HepG2 (cell line): ENCODE measurements at regions not wholly inside any gene's neighbourhood (a gene's known extent, or its start where the extent isn't known, plus 50 kb on each side); places are given as distances from the start of the nearest gene placed in this dataset.

Source experiments
- ATAC-seq: fragments of 200-7000 bp; cut with Tn5 transposase; 3 replicates; pipeline ENCODE4 v1.9.1; 2020; ENCODE audit warnings: mild to moderate bottlenecking, moderate library complexity
- BruUV-seq: library from RNA; stranded (reverse); fragments of 400-500 nt; replicated peaks from 2 replicates; lab custom pipeline; 2021; lab: Mats Ljungman, UMichigan
- CTCF ChIA-PET: fragments of 300-600 bp; formaldehyde crosslinking; extraction: SDS; loops from one replicate; lab custom pipeline; 2021; ENCODE audit warnings: low total read pairs, inconsistent platforms, low intra/inter-chr PET ratio; lab: Yijun Ruan, JAX
- POLR2A ChIA-PET: fragments of 350-600 bp; sonication (Branson Sonifier 250); formaldehyde crosslinking; loops from one replicate; lab custom pipeline; 2020; ENCODE audit warnings: antibody characterized with exemption, inconsistent platforms; lab: Yijun Ruan, JAX
- DNase-seq: peaks from one replicate; pipeline ENCODE4 v3.0.0-alpha.2; 2015; ENCODE audit warnings: low spot score
- FAIRE-seq: peaks from 3 replicates; lab custom pipeline; 2011; peaks lifted over from hg19 to GRCh38; lab: Jason Lieb, UNC
- H2AFZ ChIP-seq: one replicate; pipeline ENCODE4 v1.6.1; 2011; ENCODE audit warnings: low read length, inconsistent platforms
- H3K27ac ChIP-seq: fragments of 300-600 bp; 3 replicates; pipeline ENCODE4 v1.8.0; 2011; ENCODE audit warnings: mixed run types, mild to moderate bottlenecking, mixed read lengths, low read length, inconsistent platforms; ENCODE audit not compliant: insufficient read depth; ENCODE audit errors: extremely low read length
- H3K27me3 ChIP-seq, 2 experiments: fragments of 200-600 bp in 1 of 2; 2 replicates in 1 of 2; 3 replicates in 1 of 2; pipeline versions ENCODE4 v1.6.0 to v1.8.0; 2011; ENCODE audit warnings: low read length in 2 of 2, mild to moderate bottlenecking in 2 of 2, moderate library complexity in 2 of 2, inconsistent platforms in 1 of 2; ENCODE audit not compliant: insufficient read depth in 2 of 2, control insufficient read depth in 1 of 2
- H3K36me3 ChIP-seq, 2 experiments: fragments of 200-600 bp in 1 of 2; replicated peaks in 1 of 2; 2 replicates in 1 of 2; 3 replicates in 1 of 2; pipeline versions ENCODE4 v1.5.1 to v1.8.0; 2011; ENCODE audit warnings: low read length in 2 of 2, inconsistent platforms in 1 of 2; ENCODE audit not compliant: insufficient read depth in 2 of 2, control insufficient read depth in 1 of 2
- H3K4me1 ChIP-seq: 2 replicates; pipeline ENCODE4 v1.5.1; 2012; ENCODE audit warnings: low read length, inconsistent platforms; ENCODE audit not compliant: insufficient read depth
- H3K4me2 ChIP-seq: 2 replicates; pipeline ENCODE4 v1.6.0; 2011; ENCODE audit warnings: low read depth, low read length, inconsistent platforms
- H3K4me3 ChIP-seq, 3 experiments: fragments of 200-600 bp in 1 of 3; sonication (generic), shearing (Covaris generic) in 1 of 3; replicated peaks in 1 of 3; 2 replicates each; pipeline ENCODE4 v1.5.1; 2011 to 2016; ENCODE audit warnings: low read length in 3 of 3, inconsistent platforms in 2 of 3, low read depth in 2 of 3, mild to moderate bottlenecking in 2 of 3, control low read depth in 1 of 3, mixed read lengths in 1 of 3; ENCODE audit not compliant: insufficient read depth in 1 of 3
- H3K79me2 ChIP-seq: one replicate; pipeline ENCODE4 v1.6.1; 2011; ENCODE audit warnings: low read length, inconsistent platforms; ENCODE audit not compliant: insufficient read depth
- H3K9ac ChIP-seq: 2 replicates; pipeline ENCODE4 v1.6.0; 2011; ENCODE audit warnings: mild to moderate bottlenecking, low read depth, low read length, inconsistent platforms; ENCODE audit not compliant: insufficient read depth
- H3K9me3 ChIP-seq: 2 replicates; pipeline ENCODE4 v1.5.1; 2012; ENCODE audit warnings: mild to moderate bottlenecking, low read length
- H4K20me1 ChIP-seq: 2 replicates; pipeline ENCODE4 v1.6.0; 2011; ENCODE audit warnings: inconsistent platforms, mild to moderate bottlenecking, low read length, moderate library complexity; ENCODE audit not compliant: insufficient read depth
- CEBPZ ChIP-seq: IDR thresholded peaks from 2 replicates; pipeline ENCODE4 v1.6.1; 2012; ENCODE audit warnings: low read length, improper control_type of control experiment
- E2F1 ChIP-seq: sonication (generic); formaldehyde crosslinking; IDR thresholded peaks from 2 replicates; pipeline ENCODE4 v1.5.0; 2020; ENCODE audit warnings: missing genetic modification reagents
- KLF16 ChIP-seq, 2 experiments: sonication (generic) in 1 of 2; formaldehyde crosslinking in 1 of 2; IDR thresholded peaks; 2 replicates each; pipeline versions ENCODE4 v1.6.1 to v1.8.0; 2016 to 2023; ENCODE audit warnings: missing genetic modification reagents in 2 of 2, missing compliant biosample characterization in 1 of 2
- RAD51 ChIP-seq: fragments of 450-650 bp; IDR thresholded peaks from 2 replicates; pipeline ENCODE4 v1.6.1; 2016; ENCODE audit warnings: borderline replicate concordance
- SMARCE1 ChIP-seq: fragments of 450-650 bp; IDR thresholded peaks from 2 replicates; pipeline ENCODE4 v1.6.1; 2017; ENCODE audit warnings: borderline replicate concordance
- SP140L ChIP-seq: sonication (generic); formaldehyde crosslinking; IDR thresholded peaks from 2 replicates; pipeline ENCODE4 v1.4.0; 2020; ENCODE audit warnings: missing genetic modification reagents, borderline replicate concordance
- ZNF225 ChIP-seq: sonication (generic); formaldehyde crosslinking; IDR thresholded peaks from 2 replicates; pipeline ENCODE4 v1.4.0; 2020; ENCODE audit warnings: mild to moderate bottlenecking, missing genetic modification reagents
- ZNF326 ChIP-seq: sonication (generic); formaldehyde crosslinking; IDR thresholded peaks from 2 replicates; pipeline ENCODE4 v1.4.0; 2020; ENCODE audit warnings: missing genetic modification reagents, borderline replicate concordance
- ZNF460 ChIP-seq: sonication (generic); formaldehyde crosslinking; IDR thresholded peaks from 2 replicates; pipeline ENCODE4 v1.5.1; 2020; ENCODE audit warnings: missing genetic modification reagents, mild to moderate bottlenecking, borderline replicate concordance
- WGBS: methylation state at CpG from one replicate; pipeline ENCODE4 v1.1.6; 2017; ENCODE audit warnings: low lambda C conversion rate; 5-methylcytosine and 5-hydroxymethylcytosine counted together
- in situ Hi-C: cut with HindIII; loops from 2 replicates; pipeline ENCODE4 v1.10.0; 2017; ENCODE audit warnings: low pct_unique_long_range_greater_than_20kb; ENCODE audit not compliant: extremely low pct_ligation_motif_present
- intact Hi-C: fragments of 100-400 bp; cut with micrococcal nuclease; formaldehyde crosslinking; loops from one replicate; pipeline ENCODE4 v1.10.0; 2022; ENCODE audit not compliant: unreplicated experiment
- TF ChIP-seq, protein P1 (sequence below): sonication (generic); formaldehyde crosslinking; IDR thresholded peaks from 2 replicates; pipeline ENCODE4 v1.8.0; 2022; ENCODE audit warnings: low read depth, missing genetic modification reagents

- TF ChIP-seq CEBPZ, result no peak
- TF ChIP-seq, all 625 proteins: peak for 0
Observed at GRCh38 chr5:74148321-74148720, 492.2 kb downstream of the ENC1 start (continued).

DNA sequence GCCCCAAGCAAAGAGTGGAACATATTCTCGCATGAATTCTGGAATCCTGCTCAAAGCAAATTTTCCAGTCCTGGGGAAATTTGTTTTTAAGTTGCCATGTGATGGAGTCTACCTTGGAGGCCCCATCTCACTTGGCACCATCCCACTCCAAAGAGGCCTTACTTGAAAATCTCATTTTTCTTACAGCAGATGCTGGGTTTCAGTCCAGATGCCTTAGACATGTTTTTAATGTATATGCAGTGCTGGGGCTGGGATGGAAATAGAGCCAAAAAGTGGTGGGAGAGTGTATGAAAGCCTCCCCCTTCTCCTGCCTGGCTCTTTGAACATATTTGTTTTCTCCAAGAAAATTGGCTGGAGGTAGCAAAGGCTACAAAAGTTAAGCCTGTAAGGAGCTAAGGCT lies 493.7 kb downstream of the ENC1 start:
- in situ Hi-C loops (no loop called here), intact Hi-C loops (no loop called here)
- DNase-seq, result no peak
- H3K79me2 ChIP-seq, result no peaks in the 10 kb centered on the region
- no peak overlapping the region for H3K9ac ChIP-seq
- no peak for ATAC-seq
- no TSS peak for BruUV-seq
- H3K4me3 ChIP-seq, result no peak overlapping the region
- no peak overlapping the region for H3K27ac ChIP-seq
- no peak for FAIRE-seq
- H3K36me3 ChIP-seq, result no peaks in the 10 kb centered on the region
- H3K9me3 ChIP-seq, result no peaks in the 10 kb centered on the region
- no peaks in the 10 kb centered on the region for H3K4me1 ChIP-seq
- H3K27me3 ChIP-seq, result peaks cover 0 to 15% of the 10 kb centered on the region in 2 experiments; a peak in 2 of 5 replicates
- H3K4me2 ChIP-seq, result no peak overlapping the region
- no peak overlapping the region for H2AFZ ChIP-seq
- no peak for TF ChIP-seq E2F1 (CRISPR knock-in tag)
- TF ChIP-seq SP140L, result no peak
- no peak for TF ChIP-seq ZNF326
- no peak for TF ChIP-seq ZNF460
- TF ChIP-seq KLF16 (CRISPR knock-in tag; IDR thresholded peaks at IDR 0.05), result no peak
- TF ChIP-seq, protein P1, sequence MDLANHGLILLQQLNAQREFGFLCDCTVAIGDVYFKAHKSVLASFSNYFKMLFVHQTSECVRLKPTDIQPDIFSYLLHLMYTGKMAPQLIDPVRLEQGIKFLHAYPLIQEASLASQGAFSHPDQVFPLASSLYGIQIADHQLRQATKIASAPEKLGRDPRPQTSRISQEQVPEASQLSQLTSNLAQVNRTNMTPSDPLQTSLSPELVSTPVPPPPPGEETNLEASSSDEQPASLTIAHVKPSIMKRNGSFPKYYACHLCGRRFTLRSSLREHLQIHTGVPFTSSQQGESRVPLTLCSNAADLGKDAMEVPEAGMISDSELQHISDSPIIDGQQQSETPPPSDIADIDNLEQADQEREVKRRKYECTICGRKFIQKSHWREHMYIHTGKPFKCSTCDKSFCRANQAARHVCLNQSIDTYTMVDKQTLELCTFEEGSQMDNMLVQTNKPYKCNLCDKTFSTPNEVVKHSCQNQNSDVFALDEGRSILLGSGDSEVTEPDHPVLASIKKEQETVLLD (CRISPR knock-in tag), result no peak
- TF ChIP-seq ZNF225, result no peak
- TF ChIP-seq RAD51, result no peak
- TF ChIP-seq SMARCE1, result no peak
- CTCF ChIA-PET, result no interaction called here
- POLR2A ChIA-PET, result no interaction called here
- H4K20me1 ChIP-seq, result no peaks in the 10 kb centered on the region
- WGBS, result 80% methylated on average over 1 of the region's 1 CpG
